ENCODE measurements at regions not wholly inside any gene's neighbourhood (a gene's known extent, or its start where the extent isn't known, plus 50 kb on each side); places are given as distances from the start of the nearest gene placed in this dataset.

DNA sequence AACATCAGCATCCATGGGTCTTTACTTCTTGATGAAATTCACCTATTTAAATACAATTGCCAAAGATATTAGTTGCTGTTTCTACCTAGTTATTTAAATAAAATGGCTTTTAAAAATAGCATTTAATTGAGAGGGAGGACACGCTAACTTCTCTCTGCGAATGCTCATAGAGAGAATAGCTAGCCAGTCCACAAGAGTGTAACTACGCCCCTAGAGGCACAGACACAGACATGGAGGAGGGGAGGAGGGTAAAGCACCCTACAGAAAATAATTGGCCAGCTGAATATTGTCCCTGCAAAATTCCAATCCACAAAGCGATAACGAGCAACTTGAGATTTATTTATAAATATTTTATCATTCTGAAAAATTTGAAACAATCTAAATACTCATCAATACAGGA lies 97.0 kb upstream of the PAPOLG start:
- DNase-seq, result no peak

GRCh38 chr2:60661073-60661738 lies 94.9 kb upstream of the PAPOLG start:
- no peak for DNase-seq

GRCh38 chr2:60662781-60663180 lies 93.3 kb upstream of the PAPOLG start:
- no peak for DNase-seq

DNA sequence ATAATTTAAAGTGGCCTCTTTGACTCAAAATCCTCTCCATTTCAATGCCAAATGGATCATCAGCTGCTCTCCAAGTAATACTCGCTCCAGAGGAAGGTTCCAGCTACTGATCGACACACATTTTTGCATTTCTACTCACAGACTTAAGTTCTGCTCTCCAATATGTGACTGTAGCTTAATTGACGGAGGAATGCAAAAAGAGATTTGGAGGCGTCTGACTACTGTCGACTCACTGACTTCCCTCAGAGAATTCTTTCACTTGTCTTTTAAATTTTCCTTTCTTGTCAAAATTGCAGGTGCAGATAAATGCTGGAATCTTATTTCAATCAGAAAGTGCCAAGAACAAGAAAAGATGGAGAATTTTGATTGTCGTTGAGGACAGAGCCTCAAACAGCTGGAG lies 84.1 kb upstream of the PAPOLG start:
- DNase-seq, result no peak

DNA sequence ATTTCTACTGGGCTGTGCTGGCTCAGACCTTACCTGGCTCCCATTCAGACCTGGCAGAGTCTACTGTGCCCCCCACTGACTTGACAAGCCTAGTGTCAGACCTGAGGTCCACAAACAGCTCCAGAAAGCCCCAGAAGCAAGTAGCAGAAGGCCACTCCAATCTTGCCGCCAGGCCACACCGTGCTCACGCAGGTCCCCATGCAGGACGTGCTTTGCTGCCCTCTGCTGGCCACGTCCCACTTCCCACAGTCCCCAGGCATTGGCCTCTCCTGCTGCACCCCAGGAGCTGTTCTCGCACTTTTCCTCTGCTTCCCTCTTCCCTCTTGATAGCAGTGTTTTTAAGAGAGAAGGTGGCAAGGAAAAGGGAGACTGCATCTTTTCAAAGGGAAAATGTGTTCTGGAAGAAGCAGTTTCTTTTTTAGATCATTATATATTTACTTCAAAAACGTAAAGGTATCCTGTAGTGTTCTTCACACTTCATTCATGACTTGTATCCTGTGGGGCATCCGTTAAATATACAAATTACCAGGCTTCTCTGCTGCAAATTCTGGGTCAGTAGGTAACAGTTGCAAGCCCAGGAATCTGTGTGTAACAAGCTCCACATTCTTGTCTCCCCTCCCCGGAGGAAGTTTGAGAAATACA lies 81.4 kb upstream of the PAPOLG start:
- peak; percentile 76 to 79 for DNase-seq

GRCh38 chr2:60675301-60675700 lies 80.8 kb upstream of the PAPOLG start:
- no peak for DNase-seq

GRCh38 chr2:60676706-60677330 lies 79.2 kb upstream of the PAPOLG start:
- DNase-seq, result no peak

DNA sequence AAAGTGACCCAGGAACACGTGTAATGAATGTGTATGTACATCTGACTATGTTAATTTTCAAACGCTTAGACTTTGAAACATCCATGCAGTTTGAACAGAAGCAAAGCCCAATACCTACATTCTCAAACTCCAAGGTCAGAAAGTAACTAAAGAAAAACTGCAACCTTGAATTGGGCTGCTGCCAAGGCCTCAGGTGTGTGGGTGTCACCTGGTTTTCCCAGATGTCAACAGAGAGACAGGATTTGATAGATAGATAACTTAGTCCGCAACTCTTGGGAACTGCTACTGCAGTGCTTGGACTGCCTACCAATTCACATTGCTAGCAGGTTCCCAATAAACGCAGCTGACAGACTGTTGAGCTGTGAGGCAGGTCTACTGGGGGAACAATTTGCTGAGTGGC lies 78.7 kb upstream of the PAPOLG start:
- no peak for DNase-seq

DNA sequence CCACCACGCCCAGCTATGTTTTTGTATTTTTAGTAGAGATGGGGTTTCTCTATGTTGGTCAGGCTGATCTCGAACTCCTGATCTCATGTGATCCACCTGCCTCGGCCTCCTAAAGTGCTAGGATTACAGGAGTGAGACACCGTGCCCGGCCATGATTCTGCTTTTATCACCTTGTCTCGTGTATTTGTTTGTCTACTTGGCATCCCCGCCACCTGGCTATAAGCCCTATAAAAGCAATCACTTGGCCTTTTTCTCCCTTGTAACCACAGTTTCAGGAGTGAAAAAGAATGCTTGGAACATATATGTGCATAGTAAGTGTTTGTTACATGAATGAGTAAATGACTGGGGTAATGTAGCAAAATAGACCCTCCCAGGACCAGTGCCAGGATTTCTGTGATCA lies 77.5 kb upstream of the PAPOLG start:
- no peak for DNase-seq

DNA sequence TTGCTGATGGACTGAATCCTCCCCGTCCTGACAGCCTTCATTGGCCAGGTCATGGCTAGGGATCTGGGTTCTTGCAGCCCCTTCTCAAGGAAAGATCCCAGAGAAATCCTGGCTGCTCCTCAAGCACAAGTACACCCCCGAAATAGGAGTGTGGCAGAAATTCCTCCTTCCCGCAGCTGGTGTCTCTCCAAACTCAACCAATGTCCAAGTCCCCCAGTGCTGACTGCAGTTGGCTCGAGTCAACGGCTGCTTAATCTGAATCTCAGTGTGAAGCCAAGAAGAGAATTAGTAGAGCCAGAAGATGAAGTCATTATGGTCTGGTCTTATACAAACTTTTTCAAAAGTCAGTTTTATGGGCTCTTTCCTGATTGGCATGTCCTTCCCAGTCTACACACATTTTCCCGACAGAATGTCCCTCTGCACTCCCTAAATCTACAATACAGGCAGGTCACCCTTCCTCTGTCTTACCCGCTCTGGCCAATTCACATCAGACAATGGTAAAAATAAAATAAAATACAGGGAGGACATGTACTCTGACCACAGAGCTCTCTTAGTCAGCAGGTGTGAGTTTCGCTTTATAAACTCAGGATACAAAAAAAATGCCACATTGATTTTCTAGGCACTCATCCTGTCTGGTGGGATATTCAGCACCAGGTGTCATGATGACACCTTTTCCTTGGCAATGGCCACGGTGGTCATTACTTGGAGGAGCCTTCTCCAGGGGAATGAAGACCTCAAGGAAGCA lies 76.9 kb upstream of the PAPOLG start:
- no peak for DNase-seq

GRCh38 chr2:60693551-60693950 lies 62.5 kb upstream of the PAPOLG start:
- DNase-seq, result no peak

DNA sequence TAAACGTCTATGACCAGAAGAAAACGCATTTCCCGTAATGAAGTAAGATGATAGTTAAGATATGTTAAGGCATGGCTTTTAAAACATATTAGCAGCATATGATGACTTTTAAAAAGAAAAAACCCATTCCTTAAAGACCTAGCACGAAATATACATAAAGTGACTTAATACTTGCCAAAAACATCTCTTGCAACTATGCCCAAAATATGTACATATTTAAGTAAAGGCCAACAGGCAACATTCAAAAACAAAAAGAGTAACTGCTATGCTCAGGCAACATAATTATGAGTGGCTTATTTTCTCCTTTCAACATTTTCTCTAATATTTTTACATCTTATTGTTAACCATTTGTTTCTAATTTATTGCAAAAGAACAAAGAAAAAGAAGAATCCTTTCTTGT lies 60.3 kb upstream of the PAPOLG start:
- DNase-seq, result no peak

- DNase-seq, result no peak
These were observed 56.5 kb upstream of the PAPOLG start for GRCh38 chr2:60699617-60700016.

DNA sequence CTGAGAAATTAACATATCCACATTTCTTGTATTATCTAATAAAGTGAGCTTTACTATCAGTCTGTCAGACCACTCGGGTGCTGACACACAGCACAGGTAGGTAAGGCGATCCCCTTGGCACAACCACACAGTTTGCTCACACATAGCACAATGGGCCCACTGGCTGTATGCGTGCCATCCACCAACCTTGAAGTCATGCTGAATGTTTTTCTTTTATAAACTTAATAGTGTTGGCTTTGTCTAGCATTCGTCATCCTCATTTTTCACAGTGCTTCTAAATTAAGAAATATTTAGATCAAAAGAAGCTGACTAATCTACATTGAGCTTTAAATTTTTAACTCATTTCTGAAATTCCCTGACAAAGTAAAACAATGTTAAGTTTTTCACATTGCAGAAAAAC lies 50.0 kb upstream of the PAPOLG start:
- no peak for DNase-seq

All from NCI-H2081 (cell line).